Prostate gland (tissue), 2 donors: ENCODE measurements at regions not wholly inside any gene's neighbourhood (a gene's known extent, or its start where the extent isn't known, plus 50 kb on each side); places are given as distances from the start of the nearest gene placed in this dataset.

Experiments
- DNase-seq: peaks from one replicate; pipeline ENCODE4 v3.0.0-alpha.2; 2019; ENCODE audit warnings: low spot score
- H3K27ac ChIP-seq, 2 donors: fragments of 200-600 bp; sonication (generic); 2 replicates each; pipeline ENCODE4 v1.5.1; 2017 to 2019
- H3K27me3 ChIP-seq: fragments of 200-600 bp; sonication (generic); replicated peaks from 2 replicates; pipeline ENCODE4 v1.5.1; 2019; ENCODE audit not compliant: insufficient read depth
- H3K36me3 ChIP-seq, 2 donors: fragments of 200-600 bp; sonication (generic); 1 replicate in 1 of 2; 2 replicates in 1 of 2; pipeline versions ENCODE4 v1.5.1 to v1.8.1; 2017 to 2019
- H3K4me1 ChIP-seq: fragments of 200-600 bp; sonication (generic); replicated peaks from 2 replicates; pipeline ENCODE4 v1.5.1; 2019
- H3K4me3 ChIP-seq, 2 donors: fragments of 200-600 bp; sonication (generic); 2 replicates each; pipeline ENCODE4 v1.5.1; 2017 to 2019
- H3K9me3 ChIP-seq: fragments of 200-600 bp; sonication (generic); 2 replicates; pipeline ENCODE4 v1.5.1; 2017
- CTCF ChIP-seq, 4 experiments: fragments of 200-600 bp in 2 of 4; fragments of 450-650 bp in 2 of 4; sonication (generic) in 2 of 4; IDR thresholded peaks; 1 replicate in 3 of 4; 2 replicates in 1 of 4; pipeline ENCODE4 v1.5.1; 2016 to 2019; ENCODE audit warnings: antibody characterized with exemption in 4 of 4, mild to moderate bottlenecking in 2 of 4, moderate library complexity in 2 of 4
- POLR2A ChIP-seq: fragments of 450-650 bp; IDR thresholded peaks from one replicate; pipeline ENCODE4 v1.6.1; 2016; ENCODE audit warnings: antibody characterized with exemption, mild to moderate bottlenecking
- POLR2AphosphoS5 ChIP-seq: sonication (generic); formaldehyde crosslinking; IDR thresholded peaks from one replicate; pipeline ENCODE4 v1.6.1; 2017; ENCODE audit warnings: antibody characterized with exemption
- WGBS: methylation state at CpG from one replicate; pipeline ENCODE4 v1.1.5; 2018; 5-methylcytosine and 5-hydroxymethylcytosine counted together
- intact Hi-C: fragments of 100-400 bp; cut with DNase I; formaldehyde crosslinking; loops from one replicate; pipeline ENCODE4 v1.14.2; 2022

GRCh38 chr13:73324842-73325722, 266.3 kb downstream of the KLF5 start:
- no peak for DNase-seq
- Histone ChIP-seq H3K4me3 (no peak overlapping the region), H3K27me3 (no peaks in the 10 kb centered on the region), H3K9me3 (no peaks in the 10 kb centered on the region), H3K27ac (no peak overlapping the region), H3K4me1 (no peaks in the 10 kb centered on the region), H3K36me3 (no peaks in the 10 kb centered on the region)
- TF ChIP-seq POLR2AphosphoS5 (no peak), POLR2A (no peak), CTCF (IDR thresholded peaks at IDR 0.05) (no peak)
- intact Hi-C loops, result no loop called here
- 31% methylated on average over 10 of the region's 10 CpGs for WGBS

DNA sequence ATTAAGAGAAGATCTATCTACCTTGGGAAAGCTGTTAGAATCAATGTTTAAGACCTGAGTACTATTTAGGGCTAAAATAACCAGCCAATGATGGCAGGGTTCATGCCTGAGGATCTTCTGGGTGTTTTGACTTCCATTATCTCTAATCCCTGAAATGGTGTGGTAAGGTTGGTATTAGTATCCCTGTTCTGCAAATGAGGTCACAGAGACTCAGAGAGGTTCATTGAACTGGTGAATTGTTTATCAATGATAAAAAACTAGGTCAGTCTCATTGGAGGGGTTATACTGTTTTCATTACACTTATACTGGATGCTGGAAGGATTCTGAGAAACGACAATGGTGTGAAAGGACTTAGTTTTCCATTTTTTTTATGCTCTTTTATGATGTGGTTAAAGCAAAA, 264.8 kb downstream of the KLF5 start:
- H3K4me1 ChIP-seq, result no peaks in the 10 kb centered on the region
- intact Hi-C loops, result no loop called here
- no peaks in the 10 kb centered on the region for H3K9me3 ChIP-seq
- no peak for DNase-seq
- no peaks in the 10 kb centered on the region for H3K27me3 ChIP-seq
- 80% methylated on average over 1 of the region's 1 CpG for WGBS
- no peak overlapping the region for H3K27ac ChIP-seq
- TF ChIP-seq POLR2AphosphoS5, result no peak
- no peak for TF ChIP-seq POLR2A
- no peak for TF ChIP-seq CTCF (IDR thresholded peaks at IDR 0.05)
- no peak overlapping the region for H3K4me3 ChIP-seq
- H3K36me3 ChIP-seq, result no peaks in the 10 kb centered on the region

GRCh38 chr13:73321043-73321442, 262.2 kb downstream of the KLF5 start:
- Histone ChIP-seq H3K4me3 (no peak overlapping the region), H3K9me3 (no peaks in the 10 kb centered on the region), H3K36me3 (no peaks in the 10 kb centered on the region), H3K27me3 (no peaks in the 10 kb centered on the region), H3K4me1 (no peaks in the 10 kb centered on the region), H3K27ac (no peak overlapping the region)
- intact Hi-C loops, result no loop called here
- DNase-seq, result no peak
- 71% methylated on average over 2 of the region's 2 CpGs for WGBS
- no peak for TF ChIP-seq POLR2A
- TF ChIP-seq CTCF (IDR thresholded peaks at IDR 0.05), result no peak
- TF ChIP-seq POLR2AphosphoS5, result no peak

GRCh38 chr13:73317140-73317539, 258.3 kb downstream of the KLF5 start:
- H3K36me3 ChIP-seq, result no peaks in the 10 kb centered on the region
- H3K27me3 ChIP-seq, result no peaks in the 10 kb centered on the region
- intact Hi-C loops, result no loop called here
- no peaks in the 10 kb centered on the region for H3K9me3 ChIP-seq
- H3K4me1 ChIP-seq, result no peaks in the 10 kb centered on the region
- TF ChIP-seq POLR2AphosphoS5 (peak; percentile 29), POLR2A (no peak), CTCF (IDR thresholded peaks at IDR 0.05) (no peak)
- no peak overlapping the region for H3K4me3 ChIP-seq
- peak; percentile 5 for DNase-seq
- no peak overlapping the region for H3K27ac ChIP-seq
- 98% methylated on average over 2 of the region's 2 CpGs for WGBS

GRCh38 chr13:73310366-73310765, 251.6 kb downstream of the KLF5 start:
- H3K4me1 ChIP-seq, result no peaks in the 10 kb centered on the region
- H3K36me3 ChIP-seq, result no peaks in the 10 kb centered on the region
- intact Hi-C loops, result no loop called here
- no peak for TF ChIP-seq POLR2AphosphoS5
- TF ChIP-seq POLR2A, result no peak
- no peak for TF ChIP-seq CTCF (IDR thresholded peaks at IDR 0.05)
- no peaks in the 10 kb centered on the region for H3K9me3 ChIP-seq
- no peak overlapping the region for H3K4me3 ChIP-seq
- 81% methylated on average over 2 of the region's 2 CpGs for WGBS
- no peaks in the 10 kb centered on the region for H3K27me3 ChIP-seq
- no peak for DNase-seq
- H3K27ac ChIP-seq, result no peak overlapping the region
